Progenitor cell of endocrine pancreas (in vitro differentiated cells): ENCODE measurements at regions not wholly inside any gene's neighbourhood (a gene's known extent, or its start where the extent isn't known, plus 50 kb on each side); places are given as distances from the start of the nearest gene placed in this dataset.

Experiments
- DNase-seq: peaks from one replicate; pipeline ENCODE4 v3.0.0; 2021; ENCODE audit warnings: low spot score; ENCODE audit not compliant: unreplicated experiment
- H3K27ac Mint-ChIP-seq: 2 replicates; pipeline ENCODE4 v1.8.0; 2021; ENCODE audit warnings: mild to moderate bottlenecking, moderate library complexity, mixed read lengths
- H3K27me3 Mint-ChIP-seq: 2 replicates; pipeline ENCODE4 v1.8.0; 2021; ENCODE audit warnings: mixed read lengths
- H3K36me3 Mint-ChIP-seq: 2 replicates; pipeline ENCODE4 v1.8.0; 2022; ENCODE audit warnings: mixed read lengths; ENCODE audit not compliant: insufficient read depth
- H3K4me1 Mint-ChIP-seq: 2 replicates; pipeline ENCODE4 v1.8.0; 2021; ENCODE audit warnings: low read depth, mixed read lengths
- H3K4me3 Mint-ChIP-seq: 2 replicates; pipeline ENCODE4 v1.8.0; 2021; ENCODE audit warnings: low read depth, mild to moderate bottlenecking, moderate library complexity, mixed read lengths
- H3K9me3 Mint-ChIP-seq: 2 replicates; pipeline ENCODE4 v1.8.0; 2021; ENCODE audit warnings: low read depth, mixed read lengths
- TF ChIP-seq, protein P1 (sequence below): fragments of 200-600 bp; sonication (generic); IDR thresholded peaks from one replicate; pipeline ENCODE4 v1.5.0; 2021; ENCODE audit warnings: antibody characterized with exemption, mild to moderate bottlenecking; ENCODE audit not compliant: unreplicated experiment

DNA sequence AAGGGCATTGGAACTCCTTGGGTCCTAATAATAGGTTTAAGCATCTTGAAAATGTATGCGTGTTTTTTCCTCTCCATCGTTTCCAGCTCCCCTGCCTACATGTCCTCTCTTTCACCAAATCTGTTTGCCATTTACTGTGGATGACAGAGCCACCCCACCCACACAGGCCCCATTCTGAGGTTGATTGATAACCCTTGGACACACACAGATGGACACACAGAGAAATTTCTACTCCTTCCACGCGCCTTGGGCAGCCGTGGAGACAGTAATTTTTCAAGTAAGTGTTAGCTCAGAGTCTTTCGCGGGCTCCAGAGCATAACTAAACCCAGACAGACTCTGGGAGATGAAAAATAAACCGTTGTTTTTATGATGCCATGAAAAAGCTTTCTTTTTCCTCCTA lies 103.3 kb upstream of the NLRP1 start:
- Mint-ChIP-seq H3K4me3 (no peak overlapping the region), H3K27me3 (peaks cover 6% of the 10 kb centered on the region), H3K4me1 (peaks cover 5% of the 10 kb centered on the region), H3K27ac (no peak overlapping the region), H3K36me3 (no peaks in the 10 kb centered on the region), H3K9me3 (no peaks in the 10 kb centered on the region)
- DNase-seq, result no peak
- TF ChIP-seq, protein P1, sequence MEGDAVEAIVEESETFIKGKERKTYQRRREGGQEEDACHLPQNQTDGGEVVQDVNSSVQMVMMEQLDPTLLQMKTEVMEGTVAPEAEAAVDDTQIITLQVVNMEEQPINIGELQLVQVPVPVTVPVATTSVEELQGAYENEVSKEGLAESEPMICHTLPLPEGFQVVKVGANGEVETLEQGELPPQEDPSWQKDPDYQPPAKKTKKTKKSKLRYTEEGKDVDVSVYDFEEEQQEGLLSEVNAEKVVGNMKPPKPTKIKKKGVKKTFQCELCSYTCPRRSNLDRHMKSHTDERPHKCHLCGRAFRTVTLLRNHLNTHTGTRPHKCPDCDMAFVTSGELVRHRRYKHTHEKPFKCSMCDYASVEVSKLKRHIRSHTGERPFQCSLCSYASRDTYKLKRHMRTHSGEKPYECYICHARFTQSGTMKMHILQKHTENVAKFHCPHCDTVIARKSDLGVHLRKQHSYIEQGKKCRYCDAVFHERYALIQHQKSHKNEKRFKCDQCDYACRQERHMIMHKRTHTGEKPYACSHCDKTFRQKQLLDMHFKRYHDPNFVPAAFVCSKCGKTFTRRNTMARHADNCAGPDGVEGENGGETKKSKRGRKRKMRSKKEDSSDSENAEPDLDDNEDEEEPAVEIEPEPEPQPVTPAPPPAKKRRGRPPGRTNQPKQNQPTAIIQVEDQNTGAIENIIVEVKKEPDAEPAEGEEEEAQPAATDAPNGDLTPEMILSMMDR, result no peak

DNA sequence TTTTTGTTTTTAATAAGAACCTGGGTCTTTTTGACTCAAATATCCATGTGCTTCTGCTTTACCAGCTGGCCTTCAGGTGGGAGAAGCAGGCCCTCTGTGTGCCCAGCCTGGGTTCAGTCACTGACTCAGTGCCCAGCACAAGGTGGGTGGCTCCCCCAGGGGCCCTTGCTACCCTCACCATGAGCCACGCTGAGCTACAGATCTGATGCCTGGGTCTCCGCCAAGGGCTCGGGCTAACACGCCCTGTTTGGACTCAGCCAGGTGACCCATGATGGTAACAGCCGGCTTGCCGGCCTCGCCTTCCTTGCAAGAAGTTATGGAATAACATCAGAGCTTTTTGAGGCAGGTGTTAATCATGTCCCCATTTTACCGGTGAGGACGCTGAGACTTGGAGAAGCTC lies 109.5 kb upstream of the NLRP1 start:
- Mint-ChIP-seq H3K4me3 (no peak overlapping the region), H3K9me3 (no peaks in the 10 kb centered on the region), H3K4me1 (no peaks in the 10 kb centered on the region), H3K27ac (no peak overlapping the region), H3K36me3 (no peaks in the 10 kb centered on the region), H3K27me3 (peaks cover 5% of the 10 kb centered on the region)
- DNase-seq, result no peak
- TF ChIP-seq, protein P1, result no peak

- TF ChIP-seq, protein P1, result no peak
These were observed 110.2 kb upstream of the NLRP1 start for GRCh38 chr17:5694551-5694950.

DNA sequence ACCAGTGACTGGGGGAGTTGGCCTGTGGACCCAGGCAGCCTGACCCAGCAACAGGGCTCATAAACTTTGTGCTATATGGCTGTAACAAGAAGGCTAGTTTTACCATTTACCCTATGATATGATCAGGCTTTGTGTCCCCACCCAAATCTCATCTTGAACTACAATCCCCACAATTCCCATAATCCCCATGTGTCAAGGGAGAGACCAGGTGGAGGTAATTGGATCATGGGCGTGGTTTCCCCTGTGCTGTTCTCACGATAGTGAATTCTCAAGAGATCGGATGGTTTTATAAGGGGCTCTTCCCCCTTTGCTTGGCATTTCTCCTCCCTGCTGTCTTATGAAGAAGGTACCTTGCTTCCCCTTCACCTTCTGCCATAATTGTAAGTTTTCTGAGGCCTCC lies 111.2 kb upstream of the NLRP1 start:
- Mint-ChIP-seq H3K27ac (no peak overlapping the region), H3K9me3 (no peaks in the 10 kb centered on the region), H3K27me3 (peaks cover 7% of the 10 kb centered on the region), H3K4me3 (no peak overlapping the region), H3K36me3 (no peaks in the 10 kb centered on the region), H3K4me1 (peaks cover 3% of the 10 kb centered on the region)
- TF ChIP-seq, protein P1, result no peak
- no peak for DNase-seq

More at GRCh38 chr17:5694551-5694950, 110.2 kb upstream of the NLRP1 start:
- H3K27me3 Mint-ChIP-seq, result peaks cover 4% of the 10 kb centered on the region
- H3K9me3 Mint-ChIP-seq, result no peaks in the 10 kb centered on the region
- H3K4me1 Mint-ChIP-seq, result no peaks in the 10 kb centered on the region
- H3K36me3 Mint-ChIP-seq, result no peaks in the 10 kb centered on the region
- no peak overlapping the region for H3K27ac Mint-ChIP-seq
- H3K4me3 Mint-ChIP-seq, result no peak overlapping the region
- no peak for DNase-seq

GRCh38 chr17:5698959-5699358 lies 114.7 kb upstream of the NLRP1 start:
- no peak overlapping the region for H3K27ac Mint-ChIP-seq
- H3K4me1 Mint-ChIP-seq, result peaks cover 4% of the 10 kb centered on the region
- TF ChIP-seq, protein P1, result no peak
- H3K9me3 Mint-ChIP-seq, result no peaks in the 10 kb centered on the region
- DNase-seq, result no peak
- H3K4me3 Mint-ChIP-seq, result no peak overlapping the region
- H3K36me3 Mint-ChIP-seq, result no peaks in the 10 kb centered on the region
- peaks cover 7% of the 10 kb centered on the region for H3K27me3 Mint-ChIP-seq
